NCI-H1105 treated with DMSO at 0.1 percent for 48 hours (cell line): ENCODE measurements at regions not wholly inside any gene's neighbourhood (a gene's known extent, or its start where the extent isn't known, plus 50 kb on each side); places are given as distances from the start of the nearest gene placed in this dataset.
A peak's percentile ranks its signal among the peaks of the same experiment; 100 is the strongest.
"Not testable (repeated sequence)": the region's sequence is repeated elsewhere in the genome, so short reads cannot be mapped to it uniquely, and the experiment has no call there.

ENCODE experiments used
- DNase-seq: peaks from one replicate; lab custom pipeline; 2025; lab: John Stamatoyannopoulos, UW

- no peak for DNase-seq
These were observed 136.2 kb upstream of the NRBF2 start for GRCh38 chr10:62996925-62997324.

GRCh38 chr10:62996516-62996915 is 136.6 kb upstream of the NRBF2 start:
- no peak for DNase-seq

- DNase-seq = no peak
These were observed 140.0 kb upstream of the NRBF2 start for GRCh38 chr10:62993121-62993520.

GRCh38 chr10:62992145-62992721 is 140.9 kb upstream of the NRBF2 start:
- DNase-seq = no peak

GRCh38 chr10:62990126-62990525 is 143.0 kb upstream of the NRBF2 start:
- DNase-seq = no peak

- no peak for DNase-seq
These were observed 147.1 kb upstream of the NRBF2 start for GRCh38 chr10:62985807-62986600.

- DNase-seq = no peak
These were observed 152.0 kb upstream of the NRBF2 start for GRCh38 chr10:62981096-62981495.

- no peak for DNase-seq
These were observed 152.4 kb upstream of the NRBF2 start for GRCh38 chr10:62980687-62981086.

- DNase-seq = no peak
These were observed 153.2 kb upstream of the NRBF2 start for GRCh38 chr10:62979921-62980320.

- DNase-seq = no peak
These were observed 154.6 kb upstream of the NRBF2 start for GRCh38 chr10:62978482-62978881.

- not testable (repeated sequence) for DNase-seq
These were observed 158.3 kb upstream of the NRBF2 start for GRCh38 chr10:62974795-62975194.

- DNase-seq = no peak
These were observed 155.9 kb upstream of the EGR2 start for GRCh38 chr10:62972103-62972502.

- no peak for DNase-seq
These were observed 147.9 kb upstream of the EGR2 start for GRCh38 chr10:62964026-62964425.

- DNase-seq = no peak
These were observed 145.9 kb upstream of the EGR2 start for GRCh38 chr10:62961951-62962523.

GRCh38 chr10:62960416-62960815 is 144.2 kb upstream of the EGR2 start:
- no peak for DNase-seq

- no peak for DNase-seq
These were observed 143.4 kb upstream of the EGR2 start for GRCh38 chr10:62959553-62959952.

- no peak for DNase-seq
These were observed 142.8 kb upstream of the EGR2 start for GRCh38 chr10:62958980-62959379.

- peak; percentile 38 for DNase-seq
These were observed 130.1 kb upstream of the EGR2 start for GRCh38 chr10:62946278-62946677.

- no peak for DNase-seq
These were observed 123.5 kb upstream of the EGR2 start for GRCh38 chr10:62939698-62940097.

GRCh38 chr10:62938672-62939071 is 122.5 kb upstream of the EGR2 start:
- no peak for DNase-seq

GRCh38 chr10:62937674-62938073 is 121.5 kb upstream of the EGR2 start:
- DNase-seq = no peak

- DNase-seq = no peak
These were observed 118.9 kb upstream of the EGR2 start for GRCh38 chr10:62935022-62935421.

GRCh38 chr10:62934258-62934657 is 118.1 kb upstream of the EGR2 start:
- no peak for DNase-seq
